Liver (tissue), 8 donors: ENCODE measurements at regions not wholly inside any gene's neighbourhood (a gene's known extent, or its start where the extent isn't known, plus 50 kb on each side); places are given as distances from the start of the nearest gene placed in this dataset.
"Not testable (repeated sequence)": the region's sequence is repeated elsewhere in the genome, so short reads cannot be mapped to it uniquely, and the experiment has no call there.

Experiments
- DNase-seq: peaks from one replicate; pipeline ENCODE4 v3.0.0-alpha.2; 2017; ENCODE audit warnings: low spot score
- H3K27ac ChIP-seq, 2 donors: one replicate each; pipeline ENCODE4 v1.7.0; 2013; ENCODE audit warnings: inconsistent platforms in 2 of 2, low read length in 2 of 2, control low read depth in 1 of 2, low read depth in 1 of 2, mild to moderate bottlenecking in 1 of 2
- H3K27me3 ChIP-seq, 4 donors: one replicate each; pipeline versions ENCODE4 v1.6.1 to v1.7.0; 2013; ENCODE audit warnings: low read length in 3 of 4, inconsistent platforms in 1 of 4, mild to moderate bottlenecking in 1 of 4, moderate library complexity in 1 of 4; ENCODE audit not compliant: control insufficient read depth in 4 of 4, insufficient read depth in 4 of 4
- H3K36me3 ChIP-seq, 4 donors: one replicate each; pipeline versions ENCODE4 v1.6.1 to v1.7.0; 2013; ENCODE audit warnings: low read length in 3 of 4, mild to moderate bottlenecking in 3 of 4, low read depth in 1 of 4, moderate library complexity in 1 of 4; ENCODE audit not compliant: control insufficient read depth in 4 of 4, insufficient read depth in 3 of 4
- H3K4me1 ChIP-seq, 4 donors: one replicate each; pipeline versions ENCODE4 v1.6.1 to v1.7.0; 2013; ENCODE audit warnings: low read length in 3 of 4, mild to moderate bottlenecking in 3 of 4, moderate library complexity in 1 of 4; ENCODE audit not compliant: control insufficient read depth in 4 of 4, insufficient read depth in 4 of 4
- H3K4me3 ChIP-seq, 3 donors: one replicate each; pipeline versions ENCODE4 v1.6.1 to v1.7.0; 2013; ENCODE audit warnings: low read length in 3 of 3, control low read depth in 1 of 3, low read depth in 1 of 3, mild to moderate bottlenecking in 1 of 3
- H3K9ac ChIP-seq, 2 donors: one replicate each; pipeline ENCODE4 v1.7.0; 2013; ENCODE audit warnings: low read length in 2 of 2, mild to moderate bottlenecking in 2 of 2, moderate library complexity in 2 of 2, control low read depth in 1 of 2, low read depth in 1 of 2
- H3K9me3 ChIP-seq, 4 donors: one replicate each; pipeline versions ENCODE4 v1.6.1 to v1.7.0; 2013; ENCODE audit warnings: low read length in 3 of 4; ENCODE audit not compliant: control insufficient read depth in 4 of 4
- FOXA1 ChIP-seq: IDR thresholded peaks from 2 replicates; pipeline ENCODE4 v1.6.1; 2016; ENCODE audit warnings: antibody characterized with exemption
- FOXA2 ChIP-seq: IDR thresholded peaks from 2 replicates; pipeline ENCODE4 v1.6.1; 2016; ENCODE audit warnings: antibody characterized with exemption
- HNF4A ChIP-seq, 2 donors: conservative IDR thresholded peaks; 2 replicates each; pipeline ENCODE4 v1.6.1; 2016; ENCODE audit warnings: antibody characterized with exemption in 2 of 2, mild to moderate bottlenecking in 2 of 2
- HNF4G ChIP-seq: IDR thresholded peaks from 2 replicates; pipeline ENCODE4 v1.6.1; 2016; ENCODE audit warnings: antibody characterized with exemption
- MAX ChIP-seq: IDR thresholded peaks from 2 replicates; pipeline ENCODE4 v1.6.1; 2016; ENCODE audit warnings: antibody characterized with exemption
- NR2F2 ChIP-seq: IDR thresholded peaks from 2 replicates; pipeline ENCODE4 v1.6.1; 2016; ENCODE audit warnings: antibody characterized with exemption
- RAD21 ChIP-seq, 2 donors: IDR thresholded peaks; 2 replicates each; pipeline ENCODE4 v1.6.1; 2016; ENCODE audit warnings: antibody characterized with exemption in 2 of 2, mild to moderate bottlenecking in 2 of 2
- RXRA ChIP-seq, 2 donors: IDR thresholded peaks; 2 replicates each; pipeline ENCODE4 v1.6.1; 2017 to 2018; ENCODE audit warnings: antibody characterized with exemption in 2 of 2, mild to moderate bottlenecking in 1 of 2
- WGBS: extraction: QIAGEN DNeasy Blood & Tissue Kit; methylation state at CpG from one replicate; pipeline ENCODE4 v1.1.7; 2013; 5-methylcytosine and 5-hydroxymethylcytosine counted together
- TF ChIP-seq, protein P1 (sequence below): IDR thresholded peaks from 2 replicates; pipeline ENCODE4 v1.6.1; 2016; ENCODE audit warnings: antibody characterized with exemption, mild to moderate bottlenecking
- TF ChIP-seq, protein P2 (sequence below): fragments of 150-350 bp; IDR thresholded peaks from 2 replicates; pipeline ENCODE4 v1.5.1; 2017; ENCODE audit warnings: improper control_type of control experiment, low read depth, low read length; ENCODE audit not compliant: missing input control
- donor health status: healthy.
- donor health status: healthy.
- donor health status: healthy.
- donor health status: healthy.
- donor health status: healthy.

GRCh38 chr17:36695082-36695481 lies 93.7 kb downstream of the MRM1 start:
- Histone ChIP-seq H3K36me3 (no peaks in the 10 kb centered on the region), H3K9me3 (no peaks in the 10 kb centered on the region), H3K27me3 (peaks cover 0 to 8% (median 0%) of the 10 kb centered on the region in 4 donors), H3K4me1 (no peaks in the 10 kb centered on the region), H3K9ac (no peak overlapping the region), H3K27ac (no peak overlapping the region), H3K4me3 (no peak overlapping the region)
- TF ChIP-seq FOXA2 (no peak), FOXA1 (no peak), HNF4G (no peak), HNF4A (conservative IDR thresholded peaks at IDR 0.05) (no peak), NR2F2 (no peak), MAX (no peak)
- TF ChIP-seq, protein P1, sequence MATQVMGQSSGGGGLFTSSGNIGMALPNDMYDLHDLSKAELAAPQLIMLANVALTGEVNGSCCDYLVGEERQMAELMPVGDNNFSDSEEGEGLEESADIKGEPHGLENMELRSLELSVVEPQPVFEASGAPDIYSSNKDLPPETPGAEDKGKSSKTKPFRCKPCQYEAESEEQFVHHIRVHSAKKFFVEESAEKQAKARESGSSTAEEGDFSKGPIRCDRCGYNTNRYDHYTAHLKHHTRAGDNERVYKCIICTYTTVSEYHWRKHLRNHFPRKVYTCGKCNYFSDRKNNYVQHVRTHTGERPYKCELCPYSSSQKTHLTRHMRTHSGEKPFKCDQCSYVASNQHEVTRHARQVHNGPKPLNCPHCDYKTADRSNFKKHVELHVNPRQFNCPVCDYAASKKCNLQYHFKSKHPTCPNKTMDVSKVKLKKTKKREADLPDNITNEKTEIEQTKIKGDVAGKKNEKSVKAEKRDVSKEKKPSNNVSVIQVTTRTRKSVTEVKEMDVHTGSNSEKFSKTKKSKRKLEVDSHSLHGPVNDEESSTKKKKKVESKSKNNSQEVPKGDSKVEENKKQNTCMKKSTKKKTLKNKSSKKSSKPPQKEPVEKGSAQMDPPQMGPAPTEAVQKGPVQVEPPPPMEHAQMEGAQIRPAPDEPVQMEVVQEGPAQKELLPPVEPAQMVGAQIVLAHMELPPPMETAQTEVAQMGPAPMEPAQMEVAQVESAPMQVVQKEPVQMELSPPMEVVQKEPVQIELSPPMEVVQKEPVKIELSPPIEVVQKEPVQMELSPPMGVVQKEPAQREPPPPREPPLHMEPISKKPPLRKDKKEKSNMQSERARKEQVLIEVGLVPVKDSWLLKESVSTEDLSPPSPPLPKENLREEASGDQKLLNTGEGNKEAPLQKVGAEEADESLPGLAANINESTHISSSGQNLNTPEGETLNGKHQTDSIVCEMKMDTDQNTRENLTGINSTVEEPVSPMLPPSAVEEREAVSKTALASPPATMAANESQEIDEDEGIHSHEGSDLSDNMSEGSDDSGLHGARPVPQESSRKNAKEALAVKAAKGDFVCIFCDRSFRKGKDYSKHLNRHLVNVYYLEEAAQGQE = no peak
- WGBS = 47% methylated on average over 3 of the region's 3 CpGs
- no peak for DNase-seq

- not testable (repeated sequence) for H3K27me3 ChIP-seq, H3K27ac ChIP-seq, DNase-seq, H3K36me3 ChIP-seq, H3K4me3 ChIP-seq, H3K9ac ChIP-seq, H3K4me1 ChIP-seq, H3K9me3 ChIP-seq
- 82% methylated on average over 6 of the region's 6 CpGs for whole genome bisulfite sequencing
Observed at GRCh38 chr17:36695710-36696109, 94.3 kb downstream of the MRM1 start.

DNA sequence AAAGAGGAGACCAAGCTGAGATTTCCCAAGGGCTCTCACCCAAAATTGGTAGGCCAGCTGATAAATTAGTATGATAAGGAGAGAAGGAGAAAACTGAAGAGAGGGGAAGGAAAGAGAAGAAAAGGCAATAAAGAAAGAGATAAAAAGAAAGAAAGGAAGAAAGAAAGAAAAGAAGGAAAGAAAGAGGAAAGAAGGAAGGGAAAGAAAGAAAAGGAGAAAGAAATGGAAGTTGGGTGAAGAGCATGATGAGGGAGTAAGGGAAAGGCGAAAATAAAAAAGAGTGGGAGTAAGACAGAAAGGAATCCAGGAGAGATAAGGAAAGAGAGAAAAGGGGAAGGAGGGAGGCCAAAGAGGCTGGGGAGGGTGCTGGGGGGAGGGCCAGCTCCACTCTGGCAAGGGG lies 95.4 kb downstream of the MRM1 start:
- no peak overlapping the region for H3K4me3 ChIP-seq
- no peaks in the 10 kb centered on the region for H3K9me3 ChIP-seq
- no peak overlapping the region for H3K27ac ChIP-seq
- TF ChIP-seq, protein P2, sequence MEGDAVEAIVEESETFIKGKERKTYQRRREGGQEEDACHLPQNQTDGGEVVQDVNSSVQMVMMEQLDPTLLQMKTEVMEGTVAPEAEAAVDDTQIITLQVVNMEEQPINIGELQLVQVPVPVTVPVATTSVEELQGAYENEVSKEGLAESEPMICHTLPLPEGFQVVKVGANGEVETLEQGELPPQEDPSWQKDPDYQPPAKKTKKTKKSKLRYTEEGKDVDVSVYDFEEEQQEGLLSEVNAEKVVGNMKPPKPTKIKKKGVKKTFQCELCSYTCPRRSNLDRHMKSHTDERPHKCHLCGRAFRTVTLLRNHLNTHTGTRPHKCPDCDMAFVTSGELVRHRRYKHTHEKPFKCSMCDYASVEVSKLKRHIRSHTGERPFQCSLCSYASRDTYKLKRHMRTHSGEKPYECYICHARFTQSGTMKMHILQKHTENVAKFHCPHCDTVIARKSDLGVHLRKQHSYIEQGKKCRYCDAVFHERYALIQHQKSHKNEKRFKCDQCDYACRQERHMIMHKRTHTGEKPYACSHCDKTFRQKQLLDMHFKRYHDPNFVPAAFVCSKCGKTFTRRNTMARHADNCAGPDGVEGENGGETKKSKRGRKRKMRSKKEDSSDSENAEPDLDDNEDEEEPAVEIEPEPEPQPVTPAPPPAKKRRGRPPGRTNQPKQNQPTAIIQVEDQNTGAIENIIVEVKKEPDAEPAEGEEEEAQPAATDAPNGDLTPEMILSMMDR = no peak
- no peak for TF ChIP-seq HNF4A (conservative IDR thresholded peaks at IDR 0.05)
- no peak for TF ChIP-seq RAD21 (IDR thresholded peaks at IDR 0.05)
- no peak for TF ChIP-seq RXRA (IDR thresholded peaks at IDR 0.05)
- H3K9ac ChIP-seq = no peak overlapping the region
- no peak for DNase-seq
- no peaks in the 10 kb centered on the region for H3K4me1 ChIP-seq
- H3K36me3 ChIP-seq = no peaks in the 10 kb centered on the region
- H3K27me3 ChIP-seq = peaks cover 0 to 8% (median 0%) of the 10 kb centered on the region in 4 donors
- 47% methylated on average over 1 of the region's 1 CpG for WGBS
